ENCODE measurements at regions not wholly inside any gene's neighbourhood (a gene's known extent, or its start where the extent isn't known, plus 50 kb on each side); places are given as distances from the start of the nearest gene placed in this dataset.

- no peak for DNase-seq
Observed at GRCh38 chr11:80082406-80082805, 641.6 kb upstream of the TENM4 start.

DNA sequence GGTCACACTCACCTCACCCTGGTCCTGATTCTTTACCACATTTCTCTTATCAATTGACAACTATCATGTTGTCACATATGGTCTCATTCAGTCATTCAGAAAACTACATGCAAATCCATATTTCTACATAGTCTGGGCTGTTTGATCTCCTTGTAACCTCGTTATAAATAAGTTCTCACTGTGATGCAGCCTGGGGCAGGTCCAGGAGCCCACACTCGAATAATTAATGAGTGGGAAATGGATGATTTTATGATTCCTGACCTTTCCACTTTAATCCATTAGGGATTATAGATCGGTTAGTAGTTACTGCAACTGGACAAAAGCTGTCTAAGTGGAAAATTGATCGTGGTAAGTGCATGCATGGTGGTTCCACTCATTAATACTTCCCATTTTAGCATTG, 636.3 kb upstream of the TENM4 start:
- DNase-seq: no peak

- DNase-seq: no peak
Observed at GRCh38 chr11:80074837-80075236, 634.0 kb upstream of the TENM4 start.

- DNase-seq: no peak
Observed at GRCh38 chr11:80066291-80066690, 625.5 kb upstream of the TENM4 start.

- DNase-seq: no peak
Observed at GRCh38 chr11:80065086-80065485, 624.3 kb upstream of the TENM4 start.

DNA sequence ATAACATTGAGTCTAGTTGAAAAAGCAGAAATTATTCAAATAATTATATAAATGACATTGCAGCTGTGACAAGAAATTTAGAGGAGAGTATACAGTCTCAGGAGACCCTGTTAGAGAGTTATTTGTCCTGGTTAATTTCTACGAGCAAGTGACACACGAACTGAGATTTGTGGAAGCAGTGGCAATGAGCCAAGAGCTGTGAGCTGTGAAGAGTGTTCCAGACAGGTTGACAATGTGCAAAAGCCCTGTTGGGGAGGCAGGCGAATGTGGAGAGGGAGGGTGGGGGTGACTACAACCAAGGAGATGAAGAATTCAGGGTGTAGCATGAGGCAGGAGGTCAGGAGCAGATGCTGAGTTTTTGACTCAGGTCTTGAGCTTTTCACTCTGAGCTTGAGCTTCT, 620.2 kb upstream of the TENM4 start:
- DNase-seq: no peak

GRCh38 chr11:80054582-80055165, 613.8 kb upstream of the TENM4 start:
- DNase-seq: no peak

DNA sequence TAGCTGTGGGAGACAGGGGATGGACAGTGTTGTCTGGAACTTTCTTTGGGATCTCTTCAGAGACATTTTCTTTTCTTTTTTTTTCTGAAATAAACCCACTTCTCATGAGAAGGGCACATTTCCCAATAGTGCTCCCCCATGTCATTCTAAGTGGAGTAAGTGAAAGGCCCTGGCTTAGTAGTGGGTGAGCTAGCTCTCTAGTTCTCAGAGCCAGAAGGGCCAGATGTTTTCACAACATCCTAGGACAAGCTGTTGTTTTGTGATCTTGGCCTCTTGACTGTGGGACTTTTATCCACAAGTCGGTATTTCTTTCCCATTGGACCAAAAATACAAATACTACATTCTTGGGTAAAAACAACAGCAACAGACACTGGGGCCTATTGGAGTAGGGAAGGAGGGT, 607.7 kb upstream of the TENM4 start:
- DNase-seq: no peak

- no peak for DNase-seq
Observed at GRCh38 chr11:80041136-80042000, 600.5 kb upstream of the TENM4 start.

GRCh38 chr11:80034801-80035200, 594.0 kb upstream of the TENM4 start:
- DNase-seq: no peak

GRCh38 chr11:80031014-80031600, 590.3 kb upstream of the TENM4 start:
- DNase-seq: no peak

- no peak for DNase-seq
Observed at GRCh38 chr11:80028998-80029397, 588.2 kb upstream of the TENM4 start.

- DNase-seq: no peak
Observed at GRCh38 chr11:80024119-80024518, 583.3 kb upstream of the TENM4 start.

DNA sequence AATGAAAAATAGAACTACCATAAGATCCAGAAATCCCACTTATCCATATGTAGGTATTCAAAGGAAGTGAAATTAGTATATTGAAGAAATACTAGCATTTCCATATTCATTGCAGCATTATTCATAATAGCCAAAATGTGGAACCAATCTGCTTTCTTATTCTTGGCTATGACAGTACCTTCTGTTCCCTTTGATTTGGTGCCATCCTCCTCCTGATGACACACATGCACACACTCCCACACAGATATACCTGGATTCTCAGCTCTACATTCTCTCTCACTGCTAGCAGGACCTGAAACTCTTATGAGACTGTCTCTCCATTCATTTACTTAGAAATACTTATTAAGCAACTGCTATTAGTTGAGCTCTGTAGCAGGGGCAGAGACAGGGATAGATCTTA, 582.6 kb upstream of the TENM4 start:
- no peak for DNase-seq

GRCh38 chr11:80010536-80010935, 569.7 kb upstream of the TENM4 start:
- DNase-seq: no peak

GRCh38 chr11:80009081-80009480, 568.3 kb upstream of the TENM4 start:
- no peak for DNase-seq

DNA sequence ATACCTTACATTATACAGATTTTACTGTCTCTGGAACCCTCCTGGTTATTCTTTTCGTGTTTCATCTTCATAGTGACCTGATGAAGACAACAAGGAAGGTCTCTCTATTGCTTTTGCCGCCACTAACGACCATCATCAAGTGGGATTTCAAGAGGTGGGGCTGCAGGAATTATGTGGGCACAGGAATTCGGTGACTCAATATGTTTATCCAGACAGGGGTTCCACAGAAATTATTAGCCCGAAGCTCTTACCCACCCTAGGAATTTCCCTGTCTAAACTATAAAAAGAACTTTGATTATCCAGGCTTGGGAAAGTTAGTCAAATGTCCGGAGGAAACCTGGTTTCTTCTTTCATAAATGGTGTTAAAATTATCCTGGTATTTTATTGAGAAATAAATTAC, 566.8 kb upstream of the TENM4 start:
- no peak for DNase-seq

- no peak for DNase-seq
Observed at GRCh38 chr11:79990141-79990540, 549.3 kb upstream of the TENM4 start.

DNA sequence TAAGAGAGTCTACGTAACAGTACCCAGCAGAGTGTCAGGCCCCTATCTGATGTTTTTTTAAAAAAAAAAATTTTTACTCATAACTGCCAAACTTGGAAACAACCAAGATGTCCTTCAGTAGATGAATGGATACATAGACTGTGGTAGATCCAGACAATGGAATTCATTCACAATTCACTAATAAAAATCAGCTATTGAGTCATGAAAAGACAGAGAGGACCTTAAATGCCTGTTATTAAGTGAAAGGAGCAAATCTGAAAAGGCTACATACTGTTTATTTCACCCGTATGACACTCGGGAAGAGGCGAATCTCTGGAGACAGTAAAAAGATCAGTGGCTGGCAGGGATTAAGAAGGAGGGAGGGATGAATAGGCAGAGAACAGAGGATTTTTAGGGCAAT, 541.4 kb upstream of the TENM4 start:
- no peak for DNase-seq

DNA sequence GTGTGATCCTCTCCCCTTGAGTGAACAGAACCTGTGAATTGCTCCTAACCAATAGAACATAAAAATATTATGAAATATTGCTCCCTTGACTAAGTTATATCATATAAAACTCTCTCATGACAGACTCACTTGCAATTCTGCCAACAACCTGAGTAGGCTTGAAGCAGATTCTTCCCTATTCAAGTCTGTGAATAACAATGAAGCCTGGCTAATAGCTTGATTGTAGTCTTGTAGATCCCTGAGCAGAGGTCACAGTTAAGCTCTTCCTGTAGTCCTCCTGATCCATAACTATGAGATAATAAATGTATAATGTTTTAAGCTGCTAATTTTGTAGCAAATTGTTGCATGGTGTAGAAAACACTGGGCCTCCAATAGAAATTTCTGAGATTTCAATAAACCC, 540.1 kb upstream of the TENM4 start:
- DNase-seq: no peak

DNA sequence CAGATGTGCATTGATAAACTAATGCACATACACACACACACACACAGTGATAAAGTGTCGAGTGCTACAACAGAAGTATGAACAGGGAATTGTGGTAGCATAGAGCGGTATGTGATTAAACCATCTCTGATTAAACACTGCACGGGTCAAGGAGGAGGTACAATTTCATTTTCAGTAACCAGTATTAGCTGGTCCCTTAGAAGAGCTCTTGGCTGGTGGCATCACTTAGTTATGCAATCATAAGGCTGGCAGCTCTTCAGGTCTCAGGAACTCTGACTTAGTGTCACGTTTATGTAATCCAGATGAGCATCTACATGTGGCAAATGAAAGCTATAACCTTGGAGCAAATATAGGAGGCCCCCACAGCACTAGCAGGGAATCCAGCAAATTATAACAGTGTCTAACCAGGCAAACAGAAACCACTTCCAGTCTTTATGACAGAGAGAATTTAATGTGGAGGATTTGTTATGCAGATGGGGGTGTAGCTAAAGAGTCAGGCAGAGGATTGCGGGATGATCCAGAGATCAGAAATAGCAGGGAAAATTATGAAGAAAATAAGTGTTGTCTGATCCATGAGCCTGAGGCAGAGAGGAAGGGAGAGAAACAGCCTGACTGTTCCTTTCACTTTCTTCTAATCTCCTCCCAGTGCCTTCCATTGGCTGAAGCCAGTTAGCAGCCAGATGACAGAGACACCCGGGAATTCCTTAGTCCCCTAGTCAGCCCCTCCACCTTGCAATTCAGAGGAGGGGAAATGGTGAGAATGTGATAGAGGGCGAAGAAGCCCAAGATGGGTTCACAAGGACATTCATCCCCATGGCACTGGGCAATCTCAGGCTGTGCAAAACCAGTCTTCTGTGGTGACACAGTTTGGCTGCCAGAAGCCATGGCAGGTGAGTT, 533.1 kb upstream of the TENM4 start:
- DNase-seq: no peak

DNA sequence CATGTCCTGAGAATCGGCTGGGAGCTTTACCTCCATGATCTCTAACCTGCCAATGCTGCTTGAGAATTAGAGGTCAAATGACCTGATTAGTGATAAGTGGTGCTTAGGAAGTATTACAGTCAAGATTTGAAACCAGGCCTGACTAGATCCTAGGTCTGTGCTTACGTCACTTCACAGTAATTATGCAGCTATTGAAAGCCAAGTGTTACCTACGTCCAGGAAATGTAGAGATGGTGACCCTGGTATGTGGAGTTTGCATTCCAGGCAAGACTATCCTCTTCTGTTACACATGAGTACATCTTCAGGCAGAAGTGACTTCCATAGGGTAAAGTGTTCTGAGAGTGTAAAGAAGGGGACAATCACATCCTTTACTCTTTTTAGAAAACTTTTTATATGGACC, 530.4 kb upstream of the TENM4 start:
- no peak for DNase-seq

DNA sequence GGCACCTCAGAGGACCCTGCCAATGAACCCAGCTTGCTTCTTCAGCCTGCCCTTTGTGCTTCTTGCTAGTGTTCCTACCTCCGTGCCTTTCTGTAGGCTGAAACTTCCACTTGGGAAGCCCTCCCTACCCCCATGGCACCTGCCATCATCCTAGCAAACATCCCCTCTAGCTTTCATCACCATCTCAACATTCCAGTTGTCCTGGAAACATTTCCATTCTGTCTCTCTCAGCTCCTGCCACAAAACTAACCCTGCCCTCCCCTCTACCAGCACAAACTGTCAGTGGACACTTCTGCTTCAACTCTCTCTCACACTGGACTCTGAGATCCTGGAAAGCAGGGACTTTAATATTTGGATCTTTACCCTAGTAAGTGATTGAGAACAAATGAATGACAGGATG, 525.8 kb upstream of the TENM4 start:
- no peak for DNase-seq

Measured in NCI-H2107 (cell line).